Liver (tissue), 8 donors: ENCODE measurements at regions not wholly inside any gene's neighbourhood (a gene's known extent, or its start where the extent isn't known, plus 50 kb on each side); places are given as distances from the start of the nearest gene placed in this dataset.

ENCODE experiments used
- DNase-seq: peaks from one replicate; pipeline ENCODE4 v3.0.0-alpha.2; 2017; ENCODE audit warnings: low spot score
- H3K27ac ChIP-seq, 2 donors: one replicate each; pipeline ENCODE4 v1.7.0; 2013; ENCODE audit warnings: inconsistent platforms in 2 of 2, low read length in 2 of 2, control low read depth in 1 of 2, low read depth in 1 of 2, mild to moderate bottlenecking in 1 of 2
- H3K27me3 ChIP-seq, 4 donors: one replicate each; pipeline versions ENCODE4 v1.6.1 to v1.7.0; 2013; ENCODE audit warnings: low read length in 3 of 4, inconsistent platforms in 1 of 4, mild to moderate bottlenecking in 1 of 4, moderate library complexity in 1 of 4; ENCODE audit not compliant: control insufficient read depth in 4 of 4, insufficient read depth in 4 of 4
- H3K36me3 ChIP-seq, 4 donors: one replicate each; pipeline versions ENCODE4 v1.6.1 to v1.7.0; 2013; ENCODE audit warnings: low read length in 3 of 4, mild to moderate bottlenecking in 3 of 4, low read depth in 1 of 4, moderate library complexity in 1 of 4; ENCODE audit not compliant: control insufficient read depth in 4 of 4, insufficient read depth in 3 of 4
- H3K4me1 ChIP-seq, 4 donors: one replicate each; pipeline versions ENCODE4 v1.6.1 to v1.7.0; 2013; ENCODE audit warnings: low read length in 3 of 4, mild to moderate bottlenecking in 3 of 4, moderate library complexity in 1 of 4; ENCODE audit not compliant: control insufficient read depth in 4 of 4, insufficient read depth in 4 of 4
- H3K4me3 ChIP-seq, 3 donors: one replicate each; pipeline versions ENCODE4 v1.6.1 to v1.7.0; 2013; ENCODE audit warnings: low read length in 3 of 3, control low read depth in 1 of 3, low read depth in 1 of 3, mild to moderate bottlenecking in 1 of 3
- H3K9ac ChIP-seq, 2 donors: one replicate each; pipeline ENCODE4 v1.7.0; 2013; ENCODE audit warnings: low read length in 2 of 2, mild to moderate bottlenecking in 2 of 2, moderate library complexity in 2 of 2, control low read depth in 1 of 2, low read depth in 1 of 2
- H3K9me3 ChIP-seq, 4 donors: one replicate each; pipeline versions ENCODE4 v1.6.1 to v1.7.0; 2013; ENCODE audit warnings: low read length in 3 of 4; ENCODE audit not compliant: control insufficient read depth in 4 of 4
- ATF3 ChIP-seq: IDR thresholded peaks from 2 replicates; pipeline ENCODE4 v1.6.1; 2016; ENCODE audit warnings: antibody characterized with exemption
- CTCF ChIP-seq: fragments of 150-350 bp; IDR thresholded peaks from 2 replicates; pipeline ENCODE4 v1.5.1; 2017; ENCODE audit warnings: improper control_type of control experiment, low read depth, low read length; ENCODE audit not compliant: missing input control
- EGR1 ChIP-seq, 2 donors: IDR thresholded peaks; 2 replicates each; pipeline ENCODE4 v1.6.1; 2016 to 2018; ENCODE audit warnings: antibody characterized with exemption in 2 of 2, low read depth in 2 of 2
- FOXA1 ChIP-seq: IDR thresholded peaks from 2 replicates; pipeline ENCODE4 v1.6.1; 2016; ENCODE audit warnings: antibody characterized with exemption
- FOXA2 ChIP-seq: IDR thresholded peaks from 2 replicates; pipeline ENCODE4 v1.6.1; 2016; ENCODE audit warnings: antibody characterized with exemption
- GABPA ChIP-seq, 2 donors: IDR thresholded peaks in 1 of 2; conservative IDR thresholded peaks in 1 of 2; 2 replicates each; pipeline ENCODE4 v1.6.1; 2016; ENCODE audit warnings: antibody characterized with exemption in 2 of 2, mild to moderate bottlenecking in 1 of 2, moderate library complexity in 1 of 2
- HNF4A ChIP-seq, 2 donors: conservative IDR thresholded peaks; 2 replicates each; pipeline ENCODE4 v1.6.1; 2016; ENCODE audit warnings: antibody characterized with exemption in 2 of 2, mild to moderate bottlenecking in 2 of 2
- HNF4G ChIP-seq: IDR thresholded peaks from 2 replicates; pipeline ENCODE4 v1.6.1; 2016; ENCODE audit warnings: antibody characterized with exemption
- JUND ChIP-seq, 2 donors: IDR thresholded peaks; 2 replicates each; pipeline ENCODE4 v1.6.1; 2016; ENCODE audit warnings: antibody characterized with exemption in 2 of 2
- MAX ChIP-seq: IDR thresholded peaks from 2 replicates; pipeline ENCODE4 v1.6.1; 2016; ENCODE audit warnings: antibody characterized with exemption
- NR2F2 ChIP-seq: IDR thresholded peaks from 2 replicates; pipeline ENCODE4 v1.6.1; 2016; ENCODE audit warnings: antibody characterized with exemption
- RAD21 ChIP-seq, 2 donors: IDR thresholded peaks; 2 replicates each; pipeline ENCODE4 v1.6.1; 2016; ENCODE audit warnings: antibody characterized with exemption in 2 of 2, mild to moderate bottlenecking in 2 of 2
- REST ChIP-seq: IDR thresholded peaks from 2 replicates; pipeline ENCODE4 v1.6.1; 2016; ENCODE audit warnings: antibody characterized with exemption, mild to moderate bottlenecking
- RXRA ChIP-seq, 2 donors: IDR thresholded peaks; 2 replicates each; pipeline ENCODE4 v1.6.1; 2017 to 2018; ENCODE audit warnings: antibody characterized with exemption in 2 of 2, mild to moderate bottlenecking in 1 of 2
- SP1 ChIP-seq: IDR thresholded peaks from 2 replicates; pipeline ENCODE4 v1.6.1; 2018; ENCODE audit warnings: antibody characterized with exemption, mild to moderate bottlenecking
- TAF1 ChIP-seq: conservative IDR thresholded peaks from 2 replicates; pipeline ENCODE4 v1.6.1; 2016; ENCODE audit warnings: antibody characterized with exemption, mild to moderate bottlenecking
- YY1 ChIP-seq: IDR thresholded peaks from 2 replicates; pipeline ENCODE4 v1.6.1; 2016; ENCODE audit warnings: antibody characterized with exemption, mild to moderate bottlenecking
- ZBTB33 ChIP-seq: IDR thresholded peaks from 2 replicates; pipeline ENCODE4 v1.6.1; 2016; ENCODE audit warnings: antibody characterized with exemption
- WGBS: extraction: QIAGEN DNeasy Blood & Tissue Kit; methylation state at CpG from one replicate; pipeline ENCODE4 v1.1.7; 2013; 5-methylcytosine and 5-hydroxymethylcytosine counted together
- donor health status: healthy.
- donor health status: healthy.
- donor health status: healthy.
- donor health status: healthy.
- donor health status: healthy.

- 40% methylated on average over 2 of the region's 2 CpGs for WGBS
- peaks cover 0 to 10% (median 3%) of the 10 kb centered on the region in 4 donors for H3K9me3 ChIP-seq
- DNase-seq = no peak
Observed at GRCh38 chr6:142665393-142665792, 279.6 kb downstream of the HIVEP2 start.

More at GRCh38 chr6:142665393-142665792, 279.6 kb downstream of the HIVEP2 start:
- Histone ChIP-seq H3K36me3 (no peaks in the 10 kb centered on the region), H3K4me3 (no peak overlapping the region), H3K4me1 (peaks cover 0 to 2% (median 0%) of the 10 kb centered on the region in 4 donors), H3K27me3 (no peaks in the 10 kb centered on the region), H3K27ac (no peak overlapping the region), H3K9ac (no peak overlapping the region)
- TF ChIP-seq YY1 (no peak), ZBTB33 (no peak), ATF3 (no peak), REST (no peak), TAF1 (no peak), EGR1 (IDR thresholded peaks at IDR 0.05; ENCODE audit: low read depth in 2 of 2) (no peak), RAD21 (IDR thresholded peaks at IDR 0.05) (no peak), HNF4A (conservative IDR thresholded peaks at IDR 0.05) (peak; percentile 36 to 63), GABPA (IDR thresholded peaks at IDR 0.05 in 1 of 2, conservative IDR thresholded peaks at IDR 0.05 in 1 of 2) (no peak), HNF4G (peak; percentile 27), RXRA (IDR thresholded peaks at IDR 0.05) (no peak), JUND (IDR thresholded peaks at IDR 0.05) (no peak), FOXA1 (no peak), FOXA2 (no peak), SP1 (peak; percentile 25), CTCF (no peak), NR2F2 (no peak), MAX (no peak)
